Epithelial cell of proximal tubule (primary cell): ENCODE measurements at regions not wholly inside any gene's neighbourhood (a gene's known extent, or its start where the extent isn't known, plus 50 kb on each side); places are given as distances from the start of the nearest gene placed in this dataset.

Experiments used
- DNase-seq: peaks from one replicate; pipeline ENCODE4 v3.0.0-alpha.2; 2011; ENCODE audit warnings: low read depth
- H3K4me3 ChIP-seq: 2 replicates; pipeline ENCODE4 v1.5.1; 2011; ENCODE audit warnings: low read depth, mild to moderate bottlenecking, low read length
- CTCF ChIP-seq: conservative IDR thresholded peaks from 2 replicates; pipeline ENCODE4 v1.5.1; 2012; ENCODE audit warnings: low read depth, mild to moderate bottlenecking, low read length

- no peak for DNase-seq
- TF ChIP-seq CTCF = no peak
- H3K4me3 ChIP-seq = no peak overlapping the region
Measured at GRCh38 chr7:414681-415560, 104.7 kb downstream of the PDGFA start.

- TF ChIP-seq CTCF = no peak
- H3K4me3 ChIP-seq = no peak overlapping the region
- no peak for DNase-seq
Measured at GRCh38 chr7:415646-416525, 103.8 kb downstream of the PDGFA start.

- no peak for TF ChIP-seq CTCF
- no peak for DNase-seq
- H3K4me3 ChIP-seq = no peak overlapping the region
Measured at GRCh38 chr7:416761-417624, 102.7 kb downstream of the PDGFA start.

- no peak for DNase-seq
- no peak for TF ChIP-seq CTCF
- no peak overlapping the region for H3K4me3 ChIP-seq
Measured at GRCh38 chr7:417625-417889, 102.1 kb downstream of the PDGFA start.

- no peak overlapping the region for H3K4me3 ChIP-seq
- DNase-seq = no peak
- TF ChIP-seq CTCF = no peak
Measured at GRCh38 chr7:417973-418601, 101.6 kb downstream of the PDGFA start.

- no peak overlapping the region for H3K4me3 ChIP-seq
- no peak for TF ChIP-seq CTCF
- DNase-seq = no peak
Measured at GRCh38 chr7:418636-419280, 100.9 kb downstream of the PDGFA start.
